ENCODE measurements at regions not wholly inside any gene's neighbourhood (a gene's known extent, or its start where the extent isn't known, plus 50 kb on each side); places are given as distances from the start of the nearest gene placed in this dataset.
"Not testable (repeated sequence)": the region's sequence is repeated elsewhere in the genome, so short reads cannot be mapped to it uniquely, and the experiment has no call there.

GRCh38 chr6:10101551-10102252 lies 313.2 kb downstream of the TFAP2A start:
- DNase-seq = no peak

DNA sequence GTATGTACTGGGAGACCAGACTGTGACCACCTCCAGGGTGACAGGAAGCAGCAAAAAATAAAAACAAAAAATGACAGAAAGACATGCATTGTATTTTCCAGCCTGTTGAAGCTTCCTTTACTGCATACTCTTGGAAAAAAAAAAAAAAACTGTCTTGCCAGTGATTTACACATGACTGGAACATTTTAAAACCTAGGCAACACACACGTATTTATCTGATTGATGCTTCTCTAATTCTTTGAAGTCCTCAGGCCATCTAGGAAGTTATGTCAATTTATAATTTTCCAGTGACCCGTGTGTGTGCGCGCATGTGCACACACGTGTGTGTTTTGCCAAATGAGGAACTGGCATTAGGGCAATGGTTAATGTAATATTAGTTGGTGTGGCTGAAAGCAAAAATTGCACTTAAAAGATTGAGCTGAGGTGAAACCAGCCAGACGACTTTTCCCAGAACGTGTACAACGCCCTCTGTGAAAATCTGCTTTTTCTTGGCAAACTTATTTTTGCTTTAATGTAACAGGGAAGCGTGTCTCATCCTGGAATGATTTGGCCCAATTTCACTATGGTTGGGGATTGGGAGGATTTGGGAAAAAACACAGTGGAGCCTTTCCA lies 315.2 kb downstream of the TFAP2A start:
- no peak for DNase-seq

DNA sequence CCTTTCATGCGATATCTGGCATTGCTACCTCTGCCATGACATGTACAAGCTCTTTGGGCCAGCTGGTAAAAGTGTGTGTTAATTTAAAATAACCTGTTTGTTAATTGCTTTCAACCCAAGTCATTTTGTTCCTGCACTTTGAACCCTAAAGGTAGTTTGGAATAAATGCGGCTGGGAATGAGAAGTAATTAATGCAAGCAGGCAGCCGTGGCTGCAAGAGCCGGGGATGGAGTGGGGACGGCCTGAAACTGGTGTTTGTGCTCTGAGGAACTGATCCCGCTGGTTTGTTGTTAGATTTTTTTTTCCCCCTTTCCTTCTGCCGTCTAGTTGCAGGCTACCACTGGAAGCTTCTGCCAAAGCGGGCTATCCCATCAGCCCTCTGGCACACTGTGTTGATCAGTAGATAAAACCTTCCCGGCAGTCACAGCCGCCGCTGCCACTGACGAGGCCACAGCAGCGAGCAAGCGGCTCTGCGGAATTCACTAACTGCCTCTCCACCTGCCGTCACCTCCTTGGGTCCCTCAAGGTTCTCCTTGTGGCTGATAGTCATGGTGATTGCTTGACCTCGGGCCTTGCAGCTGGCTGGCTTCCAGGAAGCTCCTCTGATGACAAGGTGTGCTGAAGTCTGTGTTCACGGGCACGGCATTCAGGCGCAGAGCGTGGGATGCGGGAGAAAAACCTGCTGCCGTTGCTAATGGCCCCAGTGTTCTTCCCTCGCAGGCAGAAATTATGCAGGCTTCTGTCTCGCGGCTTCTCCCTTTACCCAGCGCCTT lies 315.9 kb downstream of the TFAP2A start:
- DNase-seq = no peak

GRCh38 chr6:10093282-10093681 lies 321.6 kb downstream of the TFAP2A start:
- DNase-seq = no peak

DNA sequence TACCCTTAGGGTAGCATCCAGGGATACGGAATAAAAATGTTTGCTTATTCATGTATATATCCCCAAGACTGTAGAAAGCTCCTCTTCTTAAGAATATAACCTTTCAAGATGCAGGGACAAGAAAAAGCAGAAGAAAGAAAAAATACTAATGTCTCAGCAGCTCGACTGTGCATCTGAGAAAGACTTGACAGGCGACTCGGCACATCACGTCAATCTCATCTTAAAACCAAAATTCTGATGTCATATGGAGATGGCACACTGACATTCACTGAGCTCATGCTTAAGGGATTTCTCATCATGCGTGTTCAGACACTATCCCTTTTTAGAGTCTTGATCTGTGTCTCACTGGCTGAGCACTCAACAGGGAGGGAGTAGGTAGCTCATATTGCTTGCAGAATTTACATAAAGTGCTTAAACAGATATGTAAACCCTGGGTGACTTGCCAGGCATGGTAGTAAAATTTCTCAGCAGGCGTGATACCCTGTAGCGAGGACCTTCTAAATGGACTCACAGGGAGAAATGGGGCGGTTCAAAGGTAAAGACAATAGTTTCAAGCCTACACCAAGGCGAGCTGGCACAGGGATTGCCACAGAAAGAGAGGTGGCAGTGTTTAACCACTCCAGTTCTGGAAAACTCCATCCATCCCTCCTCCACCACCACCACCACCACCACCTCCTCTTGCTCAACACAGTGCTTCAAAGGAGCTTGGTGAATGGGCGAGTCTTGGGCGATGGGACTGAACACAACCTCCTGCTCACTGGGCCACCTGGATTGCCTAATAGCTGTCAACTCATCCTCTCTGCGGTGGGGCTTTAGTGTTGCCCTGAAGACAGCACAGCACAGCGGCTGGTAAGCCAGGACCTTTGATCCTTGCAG lies 330.5 kb downstream of the TFAP2A start:
- DNase-seq = no peak

- DNase-seq = no peak
Measured at GRCh38 chr6:10082385-10082784, 332.5 kb downstream of the TFAP2A start.

DNA sequence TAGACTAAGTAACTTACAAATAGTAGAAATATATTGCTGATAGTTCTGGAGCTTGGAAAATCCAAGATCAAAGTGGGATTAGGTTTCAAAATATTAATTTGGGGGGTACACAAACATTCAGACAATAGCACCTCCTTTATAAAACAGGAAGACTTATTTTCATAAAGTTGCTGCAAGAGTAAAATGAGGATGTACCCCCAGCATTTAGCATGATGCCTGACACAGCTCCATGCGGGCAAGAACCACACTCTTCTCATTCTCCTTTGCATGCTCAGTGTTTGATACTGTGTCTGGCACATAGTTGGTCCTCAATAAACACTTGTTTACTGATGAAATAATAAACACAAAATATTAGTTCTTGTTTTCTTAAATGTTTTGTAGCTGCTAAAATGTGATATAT lies 332.9 kb downstream of the TFAP2A start:
- no peak for DNase-seq

DNA sequence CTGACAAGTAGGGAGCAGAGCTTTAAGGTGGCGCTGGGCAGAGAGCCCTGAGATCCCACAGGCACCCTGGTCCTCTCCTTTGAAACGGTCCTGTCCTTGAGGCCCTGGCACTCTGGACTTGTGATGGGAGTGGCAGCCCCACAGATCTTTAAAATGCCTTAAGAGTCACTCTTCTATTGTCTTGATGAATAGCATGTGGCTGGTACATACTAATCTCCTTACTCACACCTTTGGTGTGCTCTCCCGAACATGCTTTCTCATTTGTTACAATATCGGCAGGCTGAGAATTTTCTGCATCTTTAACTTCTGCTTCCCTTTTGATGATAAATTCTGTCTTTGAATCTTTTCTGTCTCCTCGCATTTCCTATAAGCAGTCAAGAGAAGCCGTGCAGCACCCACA lies 333.8 kb downstream of the TFAP2A start:
- DNase-seq = no peak

GRCh38 chr6:10080561-10080960 lies 334.3 kb downstream of the TFAP2A start:
- no peak for DNase-seq

- no peak for DNase-seq
Measured at GRCh38 chr6:10078581-10078980, 336.3 kb downstream of the TFAP2A start.

DNA sequence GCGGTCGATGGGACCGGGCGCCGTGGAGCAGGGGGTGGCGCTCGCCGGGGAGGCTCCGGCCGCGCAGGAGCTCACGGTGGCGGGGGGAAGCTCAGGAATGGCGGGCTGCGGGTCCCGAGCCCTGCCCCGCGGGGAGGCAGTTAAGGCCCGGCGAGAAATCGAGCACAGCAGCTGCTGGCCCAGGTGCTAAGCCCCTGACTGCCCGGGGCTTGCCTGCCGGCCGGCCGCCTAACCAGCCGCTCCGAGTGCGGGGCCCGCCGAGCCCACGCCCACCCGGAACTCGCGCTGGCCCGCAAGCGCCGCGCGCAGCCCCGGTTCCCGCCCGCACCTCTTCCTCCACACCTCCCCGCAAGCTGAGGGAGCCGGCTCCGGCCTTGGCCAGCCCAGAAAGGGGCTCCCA lies 340.1 kb downstream of the TFAP2A start:
- DNase-seq = not testable (repeated sequence)

GRCh38 chr6:10073341-10073740 lies 341.5 kb downstream of the TFAP2A start:
- no peak for DNase-seq

DNA sequence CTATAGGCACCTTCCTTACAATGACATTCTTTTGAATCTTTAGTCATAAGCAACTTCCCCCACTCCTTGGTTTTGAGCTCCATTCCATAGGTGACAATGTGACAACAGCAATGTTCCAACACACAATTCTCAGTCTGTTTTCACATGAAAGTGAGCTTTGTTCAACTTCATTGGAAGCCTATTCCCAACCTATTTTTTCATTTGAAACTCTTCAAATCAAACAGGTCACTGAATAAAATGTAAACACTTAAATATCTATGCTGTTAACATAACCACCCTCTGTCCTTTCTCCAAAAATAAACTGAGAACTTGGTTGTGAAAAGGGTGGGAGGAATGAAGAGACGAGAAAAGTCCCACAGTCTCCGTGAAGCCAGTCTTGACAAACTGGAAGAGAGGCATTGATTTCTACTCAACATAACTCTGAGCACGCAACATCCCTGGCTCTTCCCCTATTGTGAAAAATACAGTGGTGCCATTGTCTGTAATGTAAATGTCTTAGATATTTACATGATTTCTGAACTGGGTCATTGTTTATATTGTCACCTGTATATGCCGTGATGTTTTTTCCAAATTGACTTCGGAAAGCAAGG lies 343.1 kb downstream of the TFAP2A start:
- no peak for DNase-seq

DNA sequence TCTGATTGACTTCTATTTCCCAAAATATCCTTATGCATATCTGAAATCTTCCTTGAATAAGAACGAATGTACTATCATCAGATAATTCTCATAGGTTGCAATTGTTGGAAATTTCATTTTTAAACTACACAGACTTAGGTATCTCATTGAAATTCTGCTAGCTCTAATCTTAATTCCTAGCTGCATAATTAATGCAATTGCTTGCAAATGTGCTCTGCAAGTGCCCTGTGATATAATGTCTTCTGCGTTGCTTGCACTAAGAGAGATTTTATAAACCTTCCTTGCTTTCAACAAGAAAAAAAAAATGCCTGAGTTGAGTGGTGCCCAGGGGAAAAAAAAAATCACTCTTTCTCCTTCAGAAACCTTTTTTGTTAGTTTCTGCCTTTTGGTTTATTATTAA lies 354.9 kb downstream of the TFAP2A start:
- DNase-seq = no peak

DNA sequence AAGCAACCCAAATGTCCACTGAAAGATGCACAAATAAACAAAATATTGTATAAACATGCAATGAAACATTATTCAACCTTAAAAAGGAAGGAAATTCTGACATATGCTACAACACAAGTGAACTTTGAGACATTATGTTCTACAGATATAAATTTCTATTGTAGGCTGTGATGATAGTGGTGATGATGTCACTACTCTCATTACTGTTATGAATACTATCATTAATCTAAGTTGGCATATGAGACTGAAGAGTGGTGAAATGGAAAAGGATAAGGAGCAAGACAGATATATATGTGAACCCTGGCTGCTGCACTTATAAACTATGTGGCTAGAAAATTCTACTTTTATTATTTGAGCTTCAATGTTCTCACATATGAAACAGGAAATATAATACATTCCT lies 360.2 kb downstream of the TFAP2A start:
- no peak for DNase-seq

DNA sequence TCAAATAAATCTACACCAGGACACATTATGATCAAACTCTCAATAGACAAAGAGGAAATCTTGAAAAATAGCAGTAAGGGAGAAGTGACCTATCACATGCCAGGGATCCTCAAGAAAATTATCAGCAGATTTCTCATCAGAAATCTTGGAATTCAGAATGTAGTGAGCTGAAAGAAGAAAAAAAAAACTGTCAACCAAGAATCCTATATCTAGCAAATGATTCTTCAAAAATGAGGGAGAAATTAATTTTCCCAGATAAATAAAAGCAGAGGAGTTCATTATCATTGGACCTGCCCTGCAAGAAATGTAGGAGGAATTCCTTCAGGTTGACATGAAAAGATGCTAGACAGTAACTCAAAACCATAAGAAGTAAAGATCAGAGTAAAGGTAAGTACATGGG lies 363.6 kb downstream of the TFAP2A start:
- no peak for DNase-seq

DNA sequence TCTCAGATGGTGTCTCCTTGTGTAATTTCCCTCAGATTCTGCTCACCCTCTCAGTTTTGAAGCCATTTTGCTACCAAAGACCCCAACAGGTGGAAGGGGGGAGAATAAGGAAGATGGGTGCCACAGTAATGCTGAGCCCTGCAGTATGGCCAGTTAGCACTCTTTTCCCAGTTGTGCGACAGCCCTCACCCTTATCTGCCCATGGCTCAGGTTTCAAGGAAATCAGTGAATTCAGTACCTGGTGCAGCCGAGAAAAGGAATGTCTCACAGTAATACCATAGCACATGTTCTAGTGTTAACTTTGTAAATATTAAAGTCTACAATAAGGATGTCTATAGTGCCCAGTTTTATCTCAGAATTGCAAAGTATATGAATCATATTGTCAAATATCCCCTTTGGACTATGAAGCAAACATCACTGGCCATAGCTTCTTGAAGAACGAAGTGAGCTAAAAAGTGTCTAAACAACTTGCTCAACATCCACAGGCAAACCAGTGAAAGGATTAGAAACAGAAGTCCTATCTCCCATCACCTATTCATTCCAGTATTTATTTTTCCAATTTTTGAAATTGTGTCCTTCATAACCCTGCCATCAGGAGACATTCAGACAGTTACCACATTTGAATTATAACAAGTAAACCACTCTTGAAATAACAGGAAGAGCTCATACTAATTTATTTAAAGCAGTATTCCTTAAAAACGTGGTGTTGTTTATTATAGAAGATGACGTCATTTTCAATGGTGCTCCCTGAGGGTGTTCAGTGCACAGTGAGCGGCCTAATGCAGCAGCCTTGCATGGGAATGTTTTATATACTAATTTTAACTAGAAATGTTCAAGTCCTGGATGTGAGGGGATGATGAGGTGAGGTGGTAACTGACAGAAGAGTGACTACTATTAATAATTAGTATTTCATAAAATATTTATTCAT lies 366.2 kb downstream of the TFAP2A start:
- DNase-seq = no peak

- DNase-seq = no peak
Measured at GRCh38 chr6:10042280-10042679, 372.6 kb downstream of the TFAP2A start.

DNA sequence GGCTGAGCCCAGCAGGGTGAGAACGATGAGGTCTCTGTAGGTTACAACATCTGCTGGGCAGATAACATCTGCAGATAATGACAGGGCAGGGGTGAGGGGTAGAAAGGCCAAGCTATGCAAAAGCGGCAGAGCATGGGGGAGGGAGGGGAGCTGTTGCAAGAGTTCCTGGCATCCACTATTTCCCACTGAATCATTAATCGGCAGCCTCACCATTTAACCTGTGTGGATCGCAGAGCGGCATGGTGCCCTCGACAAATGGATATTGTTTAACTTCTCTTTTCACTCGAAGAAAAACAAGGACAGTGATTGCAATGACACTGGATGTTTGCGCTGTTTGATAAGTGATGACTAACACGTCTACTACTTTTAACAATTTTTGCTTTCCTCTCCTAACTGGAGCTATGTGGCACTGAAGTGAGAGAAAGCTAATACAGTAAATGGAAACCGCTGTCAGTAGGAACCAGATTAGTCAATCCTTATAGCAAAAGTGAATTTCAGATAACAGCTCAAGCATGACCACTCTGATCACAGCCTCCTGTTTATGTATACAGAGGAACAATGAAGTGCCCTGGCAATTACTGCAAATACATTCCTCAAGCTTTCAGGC lies 381.5 kb downstream of the TFAP2A start:
- DNase-seq = no peak

DNA sequence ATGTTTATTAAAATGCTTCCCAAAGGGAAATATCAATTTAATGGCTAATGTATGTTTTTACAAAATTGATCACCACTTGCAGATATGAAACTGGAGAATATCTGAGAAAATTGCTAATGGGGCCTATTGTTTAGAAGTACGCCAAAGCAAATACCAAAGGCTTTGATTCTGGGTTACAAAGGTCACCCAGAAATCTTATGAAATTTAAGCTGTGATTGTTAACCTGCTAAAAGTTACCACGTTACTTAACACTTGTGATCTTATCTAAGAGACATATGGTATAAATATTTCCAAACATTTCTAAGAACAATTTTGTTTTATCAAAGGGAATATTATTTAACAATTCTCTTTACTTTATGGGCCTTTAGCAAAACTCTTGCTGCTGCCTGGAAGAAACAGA lies 383.3 kb downstream of the TFAP2A start:
- no peak for DNase-seq

- DNase-seq = no peak
Measured at GRCh38 chr6:10030942-10031537, 383.8 kb downstream of the TFAP2A start.
